GM12892 (cell line): ENCODE measurements at regions not wholly inside any gene's neighbourhood (a gene's known extent, or its start where the extent isn't known, plus 50 kb on each side); places are given as distances from the start of the nearest gene placed in this dataset.

Experiments
- POLR2A ChIP-seq: IDR thresholded peaks from 2 replicates; pipeline ENCODE4 v1.6.1; 2011; ENCODE audit warnings: low read depth, low read length, control low read depth
- POLR2AphosphoS5 ChIP-seq: IDR thresholded peaks from 2 replicates; pipeline ENCODE4 v1.6.1; 2011; ENCODE audit warnings: low read depth, low read length, control low read depth
- TAF1 ChIP-seq: IDR thresholded peaks from 2 replicates; pipeline ENCODE4 v1.6.1; 2011; ENCODE audit warnings: low read depth, mild to moderate bottlenecking, control low read depth, low read length, borderline replicate concordance

GRCh38 chr5:143521846-143522400 lies 118.4 kb upstream of the NR3C1 start:
- TF ChIP-seq TAF1, result no peak
- TF ChIP-seq POLR2AphosphoS5, result no peak
- no peak for TF ChIP-seq POLR2A
